GM18517 (cell line): ENCODE measurements at regions not wholly inside any gene's neighbourhood (a gene's known extent, or its start where the extent isn't known, plus 50 kb on each side); places are given as distances from the start of the nearest gene placed in this dataset.
"Not testable (repeated sequence)": the region's sequence is repeated elsewhere in the genome, so short reads cannot be mapped to it uniquely, and the experiment has no call there.

Experiments used
- ATAC-seq: cut with Tn5 transposase; IDR thresholded peaks from one replicate; pipeline ENCODE4 v1.9.1; 2021; ENCODE audit warnings: mild to moderate bottlenecking, moderate library complexity; ENCODE audit not compliant: unreplicated experiment

GRCh38 chr18:37853706-37854105 lies 288.1 kb upstream of the CELF4 start:
- ATAC-seq, result no peak

DNA sequence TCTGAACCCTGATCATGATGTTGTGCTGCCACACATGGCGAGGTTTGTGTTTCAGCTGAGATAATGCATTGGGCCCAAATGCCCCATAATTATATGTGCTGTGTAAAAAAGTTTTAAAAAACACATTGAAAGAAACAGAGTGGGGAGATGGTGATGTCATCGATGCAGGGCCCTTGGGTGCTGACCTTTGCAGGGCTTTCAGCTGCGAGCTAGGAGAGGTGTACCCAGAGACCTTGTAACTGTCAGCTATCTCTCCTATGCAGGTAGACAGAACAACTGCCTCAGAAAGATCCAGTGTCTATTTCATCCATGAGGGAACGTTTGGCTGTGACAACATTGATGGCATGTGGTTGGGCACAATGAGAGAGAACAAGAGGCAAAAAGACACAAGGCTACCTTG lies 286.9 kb upstream of the CELF4 start:
- ATAC-seq, result no peak

DNA sequence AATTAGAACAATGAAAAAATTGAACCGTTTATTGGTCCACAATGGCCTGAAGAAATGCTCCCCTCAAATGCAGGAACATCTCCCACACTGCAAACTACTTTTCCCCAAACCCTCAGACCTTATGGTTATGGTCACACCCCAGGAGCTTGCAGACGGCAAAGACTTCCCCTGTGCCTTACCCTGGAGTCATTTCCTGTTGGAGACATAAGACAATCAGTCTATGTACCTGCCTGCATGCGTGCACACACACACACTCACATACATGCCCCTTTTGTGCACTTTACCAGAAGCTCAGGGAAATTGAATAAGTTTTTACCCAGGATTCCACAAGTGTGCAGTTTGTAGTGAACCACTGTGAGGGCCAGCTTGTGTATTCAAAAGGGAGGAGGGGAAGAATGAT lies 281.9 kb upstream of the CELF4 start:
- ATAC-seq, result no peak

- ATAC-seq, result no peak
Observed at GRCh38 chr18:37846996-37847395, 281.4 kb upstream of the CELF4 start.

- ATAC-seq, result no peak
Observed at GRCh38 chr18:37845498-37845897, 279.9 kb upstream of the CELF4 start.

DNA sequence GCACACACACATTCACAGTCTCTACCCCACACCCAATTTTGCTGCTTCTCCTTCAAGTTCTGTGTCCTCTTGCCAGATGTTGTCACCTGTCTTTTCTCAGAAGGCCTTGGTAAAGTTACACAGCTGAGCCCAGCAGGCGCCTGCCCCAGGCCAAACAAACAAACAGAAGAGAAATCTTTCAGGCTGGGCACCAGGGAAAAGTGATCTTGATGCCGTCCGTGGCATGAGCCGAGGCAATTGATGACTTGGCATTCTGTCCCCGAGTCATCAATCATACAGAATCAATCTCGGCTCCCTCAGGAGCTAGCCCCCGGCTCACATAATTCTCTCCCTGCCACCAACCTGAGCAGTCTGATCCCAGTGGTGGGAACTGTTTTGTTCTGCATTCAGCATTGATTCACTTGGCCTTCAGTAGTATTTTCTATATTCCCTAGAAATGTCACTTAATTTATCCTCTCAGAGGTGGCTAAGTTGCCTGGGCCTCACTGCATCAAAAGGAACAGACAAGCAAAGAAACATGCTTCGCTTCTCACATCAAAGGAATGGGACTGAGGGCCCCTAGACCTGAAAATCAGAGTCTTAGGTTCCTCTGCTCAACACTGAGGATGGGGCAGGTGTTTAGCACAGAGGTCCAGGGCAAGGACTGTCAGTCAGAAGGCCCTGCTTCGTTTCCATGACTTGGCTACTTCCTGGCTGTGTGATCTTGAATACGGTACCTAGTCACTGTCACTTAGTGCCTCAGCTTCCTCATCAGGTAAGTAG lies 278.8 kb upstream of the CELF4 start:
- ATAC-seq, result no peak

DNA sequence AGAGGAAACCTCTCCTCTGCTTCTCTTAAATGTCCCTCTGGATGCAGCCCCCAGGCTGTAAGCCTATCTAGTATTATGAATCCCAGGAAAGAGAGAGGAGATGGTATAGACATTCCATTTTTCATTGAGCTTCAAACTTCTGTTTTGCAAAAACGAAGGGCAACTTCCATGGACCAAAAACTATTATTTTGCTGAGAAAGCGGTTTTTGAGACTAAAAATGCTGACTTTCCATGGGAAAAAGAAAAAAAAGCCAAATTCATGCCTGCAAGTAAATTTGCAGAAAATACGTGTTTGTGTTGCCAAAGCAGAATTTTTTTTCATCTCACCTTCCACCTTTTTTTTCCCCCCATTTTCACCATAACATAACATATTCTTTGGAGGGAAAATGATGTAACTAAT lies 272.5 kb upstream of the CELF4 start:
- no peak for ATAC-seq

GRCh38 chr18:37836071-37836970 lies 270.7 kb upstream of the CELF4 start:
- ATAC-seq, result no peak

DNA sequence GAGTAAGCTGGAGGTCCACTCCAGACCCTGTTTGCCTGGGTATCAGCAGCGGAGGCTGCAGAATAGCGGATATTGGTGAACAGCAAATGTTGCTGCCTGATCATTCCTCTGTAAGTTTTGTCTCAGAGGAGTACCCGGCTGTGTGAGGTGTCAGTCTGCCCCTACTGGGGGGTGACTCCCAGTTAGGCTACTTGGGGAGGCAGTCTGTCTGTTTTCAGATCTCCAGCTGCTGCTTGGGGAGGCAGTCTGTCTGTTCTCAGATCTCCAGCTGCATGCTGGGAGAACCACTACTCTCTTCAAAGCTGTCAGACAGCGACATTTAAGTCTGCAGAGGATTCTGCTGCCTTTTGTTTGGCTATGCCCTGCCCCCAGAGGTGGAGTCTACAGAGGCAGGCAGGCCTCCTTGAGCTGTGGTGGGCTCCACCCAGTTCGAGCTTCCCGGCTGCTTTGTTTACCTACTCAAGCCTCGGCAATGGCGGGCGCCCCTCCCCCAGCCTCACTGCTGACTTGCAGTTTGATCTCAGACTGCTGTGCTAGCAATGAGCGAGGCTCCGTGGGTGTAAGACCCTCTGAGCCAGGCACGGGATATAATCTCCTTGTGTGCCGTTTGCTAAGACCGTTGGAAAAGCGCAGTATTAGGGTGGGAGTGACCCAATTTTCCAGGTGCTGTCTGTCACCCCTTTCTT lies 266.6 kb upstream of the CELF4 start:
- not testable (repeated sequence) for ATAC-seq

- no peak for ATAC-seq
Observed at GRCh38 chr18:37812961-37813360, 247.4 kb upstream of the CELF4 start.

- ATAC-seq, result no peak
Observed at GRCh38 chr18:37805773-37806404, 240.3 kb upstream of the CELF4 start.

GRCh38 chr18:37796823-37797349 lies 231.3 kb upstream of the CELF4 start:
- no peak for ATAC-seq

GRCh38 chr18:37787452-37787851 lies 221.9 kb upstream of the CELF4 start:
- ATAC-seq, result no peak

DNA sequence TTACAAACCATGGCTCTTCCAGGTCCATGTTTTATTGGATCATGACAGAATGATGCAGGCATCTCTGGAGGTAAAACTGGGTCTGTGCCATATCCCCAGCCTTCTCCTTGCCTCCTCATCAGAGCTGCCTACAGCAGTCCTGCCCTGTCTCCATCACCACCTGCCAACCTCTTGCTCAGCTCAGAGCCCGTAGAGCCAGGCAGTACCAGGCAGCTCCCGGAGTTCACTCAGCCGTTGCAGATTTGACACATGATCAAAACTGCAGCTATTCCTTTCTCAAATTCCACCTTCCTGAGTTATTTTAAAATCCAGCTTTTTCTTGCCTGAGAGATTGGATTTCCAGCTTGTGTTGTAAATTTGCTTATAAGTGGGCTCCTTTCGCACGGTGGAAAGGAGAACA lies 218.2 kb upstream of the CELF4 start:
- ATAC-seq, result no peak

- ATAC-seq, result no peak
Observed at GRCh38 chr18:37779220-37779619, 213.6 kb upstream of the CELF4 start.

GRCh38 chr18:37778417-37779165 lies 213.0 kb upstream of the CELF4 start:
- ATAC-seq, result no peak

DNA sequence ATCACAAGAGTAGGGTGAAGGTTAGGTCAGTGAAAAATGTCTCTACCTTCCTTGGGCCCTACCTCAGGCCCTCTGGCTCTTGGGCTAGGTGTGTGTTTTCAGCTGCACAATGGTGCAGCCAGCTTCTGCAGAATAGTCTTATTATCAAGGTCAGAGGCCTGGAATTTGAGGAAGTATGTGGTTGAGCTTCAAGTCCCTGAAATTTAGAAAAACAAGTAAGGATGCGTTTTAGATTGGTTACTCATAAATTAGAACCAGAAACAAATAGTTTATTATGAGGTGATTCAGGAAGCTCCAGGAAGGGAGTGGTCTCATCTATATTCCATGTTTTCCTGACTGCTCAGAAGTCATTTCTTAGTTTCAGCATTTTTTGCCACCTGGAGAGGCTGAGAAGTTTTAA lies 204.2 kb upstream of the CELF4 start:
- no peak for ATAC-seq

DNA sequence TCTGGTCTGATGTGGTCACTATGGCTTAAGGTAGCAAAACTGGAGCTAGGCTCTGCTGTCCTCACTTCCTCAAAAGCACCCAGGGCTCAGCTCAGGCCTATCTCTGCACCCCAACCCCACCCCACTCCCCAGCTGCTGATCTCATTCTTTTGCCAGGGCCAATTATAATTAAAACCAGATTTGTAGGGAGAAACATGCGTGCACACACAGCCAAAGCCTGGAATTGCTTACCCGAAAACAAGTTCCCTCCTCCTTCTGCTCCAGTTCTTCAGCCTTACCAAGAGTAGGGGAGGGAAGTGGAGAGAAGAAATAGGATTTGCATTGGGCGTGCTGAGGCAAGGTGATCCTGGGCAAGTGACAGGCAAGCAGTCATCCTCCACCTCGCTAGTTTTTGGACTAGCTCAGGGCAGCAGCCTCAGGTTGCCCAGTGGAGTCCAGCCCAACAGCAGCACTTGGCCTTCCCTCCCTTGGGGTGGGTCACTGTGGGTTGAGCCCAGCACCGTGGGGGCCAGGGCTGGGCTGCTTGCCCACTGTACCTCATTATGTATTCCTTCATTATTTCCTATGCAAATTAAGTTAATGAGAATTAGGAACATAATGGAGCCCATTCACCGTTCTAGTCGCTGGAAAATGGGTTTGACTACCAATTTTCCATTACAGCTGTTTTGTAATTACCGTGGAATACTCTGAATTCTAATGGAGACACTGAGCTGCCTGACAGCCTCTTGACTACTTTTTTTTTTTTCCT lies 199.1 kb upstream of the CELF4 start:
- no peak for ATAC-seq

DNA sequence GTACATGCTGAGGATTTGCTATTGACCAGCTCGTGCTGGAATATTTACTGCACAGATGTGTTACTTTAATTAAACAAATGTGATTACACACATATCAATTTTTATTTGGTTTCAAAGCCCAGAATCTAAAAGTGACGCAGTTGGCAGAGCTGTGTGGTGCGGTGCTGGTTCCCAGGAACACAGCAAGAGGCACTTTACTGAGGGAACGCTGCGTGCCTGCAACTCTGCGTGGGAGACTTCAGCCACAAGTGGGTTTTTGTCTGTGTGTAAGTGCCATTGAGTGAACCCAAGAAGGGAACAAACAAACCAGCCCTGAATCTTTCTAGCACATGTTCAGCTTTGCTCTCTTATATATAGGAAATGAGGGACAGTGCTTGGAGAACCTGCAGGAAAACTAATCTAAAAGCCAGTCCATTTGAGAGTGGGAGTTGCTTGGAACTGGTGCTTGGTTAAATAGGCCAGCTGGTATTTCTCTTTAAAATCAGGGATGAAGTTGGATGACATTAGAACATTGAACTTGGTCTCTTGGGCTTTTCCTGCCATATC lies 196.6 kb upstream of the CELF4 start:
- no peak for ATAC-seq
